Retinal pigment epithelial cell (primary cell): ENCODE measurements at regions not wholly inside any gene's neighbourhood (a gene's known extent, or its start where the extent isn't known, plus 50 kb on each side); places are given as distances from the start of the nearest gene placed in this dataset.

Source experiments
- DNase-seq: peaks from one replicate; pipeline ENCODE4 v3.0.0-alpha.2; 2010; ENCODE audit warnings: low read depth
- H3K4me3 ChIP-seq: 2 replicates; pipeline ENCODE4 v1.5.1; 2011; ENCODE audit warnings: mild to moderate bottlenecking, low read length, control low read depth, moderate library complexity
- TF ChIP-seq, protein P1 (sequence below): conservative IDR thresholded peaks from 2 replicates; pipeline ENCODE4 v1.5.1; 2011; ENCODE audit warnings: low read depth, low read length, control low read depth, inconsistent platforms

DNA sequence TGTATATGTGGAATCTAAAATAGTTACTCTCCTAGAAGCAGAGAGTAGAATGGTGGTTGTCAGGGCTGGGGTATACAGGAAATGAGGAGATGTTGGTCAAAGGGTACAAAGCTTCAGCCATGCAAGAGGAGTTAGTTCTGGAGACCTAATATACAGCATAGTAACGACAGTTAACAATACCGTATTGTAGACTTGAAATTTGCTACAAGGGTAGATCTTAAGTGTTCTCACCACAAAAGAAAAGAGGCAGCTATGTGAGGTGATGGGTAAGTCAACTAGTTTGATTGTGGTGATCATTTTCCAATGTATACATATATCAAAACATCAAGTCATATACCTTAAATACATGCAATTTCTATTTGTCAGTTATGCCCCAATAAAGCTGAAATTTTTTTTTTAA is 98.2 kb upstream of the CYP1B1 start:
- DNase-seq = no peak
- H3K4me3 ChIP-seq = no peak overlapping the region
- TF ChIP-seq, protein P1, sequence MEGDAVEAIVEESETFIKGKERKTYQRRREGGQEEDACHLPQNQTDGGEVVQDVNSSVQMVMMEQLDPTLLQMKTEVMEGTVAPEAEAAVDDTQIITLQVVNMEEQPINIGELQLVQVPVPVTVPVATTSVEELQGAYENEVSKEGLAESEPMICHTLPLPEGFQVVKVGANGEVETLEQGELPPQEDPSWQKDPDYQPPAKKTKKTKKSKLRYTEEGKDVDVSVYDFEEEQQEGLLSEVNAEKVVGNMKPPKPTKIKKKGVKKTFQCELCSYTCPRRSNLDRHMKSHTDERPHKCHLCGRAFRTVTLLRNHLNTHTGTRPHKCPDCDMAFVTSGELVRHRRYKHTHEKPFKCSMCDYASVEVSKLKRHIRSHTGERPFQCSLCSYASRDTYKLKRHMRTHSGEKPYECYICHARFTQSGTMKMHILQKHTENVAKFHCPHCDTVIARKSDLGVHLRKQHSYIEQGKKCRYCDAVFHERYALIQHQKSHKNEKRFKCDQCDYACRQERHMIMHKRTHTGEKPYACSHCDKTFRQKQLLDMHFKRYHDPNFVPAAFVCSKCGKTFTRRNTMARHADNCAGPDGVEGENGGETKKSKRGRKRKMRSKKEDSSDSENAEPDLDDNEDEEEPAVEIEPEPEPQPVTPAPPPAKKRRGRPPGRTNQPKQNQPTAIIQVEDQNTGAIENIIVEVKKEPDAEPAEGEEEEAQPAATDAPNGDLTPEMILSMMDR = no peak

DNA sequence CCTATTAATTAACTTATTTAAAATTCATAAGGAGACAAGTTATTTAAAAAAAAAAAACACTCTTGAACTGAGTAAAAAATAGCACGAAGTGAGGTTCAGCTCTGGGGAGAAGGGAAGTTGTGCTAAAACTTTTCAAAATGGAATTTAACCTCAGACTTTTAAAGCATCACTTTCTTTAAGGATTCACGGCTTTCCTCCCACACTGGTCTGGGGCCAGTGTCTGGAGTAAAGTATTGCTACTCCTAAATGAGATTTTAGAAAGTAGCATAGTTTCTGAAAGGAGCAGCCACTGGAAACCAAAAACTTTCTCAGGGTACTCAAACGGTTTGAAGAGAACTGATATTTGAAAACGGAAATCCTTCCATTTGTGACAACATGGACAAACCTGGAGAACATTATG is 97.7 kb upstream of the CYP1B1 start:
- TF ChIP-seq, protein P1 = no peak
- DNase-seq = no peak
- no peak overlapping the region for H3K4me3 ChIP-seq

DNA sequence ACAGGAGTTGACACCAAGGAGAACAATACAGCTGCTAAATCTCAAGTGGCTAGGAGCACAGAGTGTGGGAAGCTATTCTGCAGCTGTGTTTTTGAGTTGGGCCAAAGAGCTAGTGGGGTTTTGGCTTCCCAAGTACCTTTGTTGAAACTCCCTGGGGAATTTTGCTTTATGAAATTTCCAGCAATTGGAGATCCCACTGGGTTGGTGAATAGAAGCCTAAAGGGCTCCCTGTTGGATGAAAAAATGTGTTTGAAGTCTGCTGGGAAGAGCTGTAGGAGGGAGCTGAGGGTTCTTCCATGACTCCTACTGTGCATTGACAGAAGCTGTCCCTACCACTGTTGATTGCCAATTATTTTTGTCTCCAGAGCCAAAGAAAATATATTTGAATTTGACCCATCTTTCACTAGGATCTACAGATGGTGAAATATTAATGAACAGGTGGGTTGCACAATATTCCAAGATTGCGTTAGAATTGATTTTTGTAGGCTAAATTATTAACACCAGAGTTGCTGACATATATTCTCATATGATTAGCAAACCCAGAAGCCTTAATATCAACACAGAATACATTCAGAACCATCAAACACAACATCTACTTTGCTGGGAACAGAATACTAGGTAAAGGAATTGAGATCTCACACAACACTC is 95.4 kb upstream of the CYP1B1 start:
- DNase-seq = no peak
- no peak overlapping the region for H3K4me3 ChIP-seq
- TF ChIP-seq, protein P1 = no peak

DNA sequence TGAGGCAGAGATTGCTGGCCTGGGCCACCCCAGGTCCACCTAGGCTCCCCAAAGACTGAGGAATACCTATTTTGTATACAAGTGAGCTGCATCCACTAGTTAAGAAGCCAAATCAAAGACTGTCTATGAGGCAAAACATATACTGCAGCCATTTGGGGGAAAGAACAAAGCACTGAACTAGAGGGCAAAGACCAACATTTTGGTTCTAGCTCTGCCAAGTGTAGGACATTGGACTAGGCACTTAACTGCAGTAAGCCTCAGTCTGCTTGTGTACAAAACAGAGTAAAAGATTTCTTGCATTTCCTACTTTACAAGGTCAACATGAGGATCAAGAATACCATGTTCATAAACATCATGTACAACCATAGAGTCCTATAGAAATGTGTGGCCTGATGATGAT is 94.8 kb upstream of the CYP1B1 start:
- no peak overlapping the region for H3K4me3 ChIP-seq
- TF ChIP-seq, protein P1 = no peak
- DNase-seq = no peak

DNA sequence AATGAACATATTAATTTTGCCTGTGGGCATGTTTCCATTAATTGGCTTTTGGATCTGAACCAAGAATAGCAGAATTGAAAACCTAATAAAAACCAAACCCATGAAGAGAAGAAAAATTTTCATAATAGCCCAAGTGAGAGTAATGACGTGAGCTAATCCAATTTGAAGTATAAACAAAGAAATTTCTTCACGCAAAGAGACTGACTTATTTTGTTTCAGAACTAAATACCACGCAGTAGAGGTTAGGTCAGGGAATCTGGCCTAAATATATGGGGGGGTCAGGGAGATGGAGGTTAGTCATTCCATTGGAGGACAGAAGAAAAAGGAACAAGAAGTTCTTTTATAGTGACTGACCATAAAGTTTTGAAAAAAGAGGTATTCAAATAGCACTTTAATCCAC is 94.1 kb upstream of the CYP1B1 start:
- DNase-seq = peak; percentile 75
- TF ChIP-seq, protein P1 = no peak
- no peak overlapping the region for H3K4me3 ChIP-seq

DNA sequence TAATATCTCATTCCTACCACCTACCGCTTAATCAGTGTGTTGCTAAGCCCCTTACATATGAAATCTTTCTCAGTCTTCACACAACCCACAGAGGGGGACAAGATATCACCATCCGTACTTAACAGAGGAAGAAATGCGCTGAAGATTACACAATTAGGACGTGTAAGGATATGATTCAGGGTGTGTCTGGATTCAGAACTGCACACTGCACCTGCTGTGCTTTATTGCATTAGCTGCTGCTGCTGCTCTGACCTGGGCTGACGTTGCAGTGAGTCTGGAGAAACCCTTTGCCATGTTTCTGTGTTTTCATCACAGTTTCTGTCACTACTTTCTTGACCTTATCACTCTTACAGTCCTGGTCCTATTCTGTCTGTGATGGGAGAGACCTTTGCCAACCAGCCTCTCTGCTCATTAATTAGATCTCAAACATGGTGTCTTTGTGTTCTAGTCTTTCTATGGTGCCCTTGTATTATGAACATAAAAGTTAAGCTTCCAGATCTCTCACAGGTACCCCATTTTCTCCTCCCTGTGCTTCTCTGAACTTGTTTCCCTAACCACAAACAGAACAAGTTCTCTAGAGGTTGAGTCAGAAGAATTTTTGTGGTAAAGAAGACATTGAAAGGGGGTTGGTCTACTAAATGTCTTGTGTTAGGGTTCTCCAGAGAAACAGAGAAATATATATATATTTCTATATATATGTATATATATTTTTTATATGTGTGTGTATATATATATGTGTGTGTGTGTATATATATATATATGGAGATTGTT is 92.9 kb upstream of the CYP1B1 start:
- TF ChIP-seq, protein P1 = no peak
- no peak overlapping the region for H3K4me3 ChIP-seq
- no peak for DNase-seq

DNA sequence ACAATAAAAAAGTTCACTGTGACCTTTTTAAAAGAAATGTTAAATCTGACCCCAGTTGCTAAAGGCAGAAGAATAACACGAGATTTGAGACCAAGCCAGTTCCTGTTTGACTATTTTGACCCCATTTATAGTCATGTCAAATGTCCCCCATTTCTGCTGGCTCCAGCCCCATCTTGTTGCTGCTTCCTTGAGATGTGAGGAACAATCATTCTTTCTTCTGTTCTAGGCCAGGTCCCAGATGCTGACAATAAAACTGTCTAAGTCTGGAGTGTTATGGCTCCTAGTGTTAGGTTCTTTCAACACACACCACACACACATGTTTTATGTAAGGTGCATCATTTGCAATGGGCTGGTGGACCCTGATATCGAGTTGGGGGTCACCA is 92.0 kb upstream of the CYP1B1 start:
- DNase-seq = no peak
- H3K4me3 ChIP-seq = no peak overlapping the region
- TF ChIP-seq, protein P1 = no peak
